CD4-positive, alpha-beta T cell treated with Interleukin-15 for 4 hours (primary cell): ENCODE measurements at regions not wholly inside any gene's neighbourhood (a gene's known extent, or its start where the extent isn't known, plus 50 kb on each side); places are given as distances from the start of the nearest gene placed in this dataset.
A peak's percentile ranks its signal among the peaks of the same experiment; 100 is the strongest.

Experiments used
- DNase-seq: peaks from one replicate; pipeline ENCODE4 v3.0.0-alpha.2; 2020; ENCODE audit warnings: low spot score

DNA sequence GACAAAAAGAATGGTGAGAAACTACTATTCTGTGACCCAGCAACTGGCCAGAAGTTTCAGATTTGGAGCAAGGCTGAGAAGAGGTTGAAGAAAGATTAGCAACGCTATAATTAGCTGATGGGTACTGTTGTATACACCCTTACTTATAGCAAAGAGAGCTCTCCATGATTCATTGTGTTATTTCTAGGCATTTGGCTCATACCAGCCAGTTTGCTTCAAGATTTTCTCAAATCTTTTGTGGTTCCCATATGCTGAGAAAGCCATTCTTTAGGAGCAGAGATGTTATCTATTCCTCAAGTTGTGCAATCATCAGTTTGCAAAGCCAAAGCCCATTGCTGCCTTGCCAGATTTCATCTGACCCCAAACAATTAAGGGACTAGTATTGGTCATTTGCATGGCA is 179.4 kb downstream of the ETS1 start:
- DNase-seq, result no peak

DNA sequence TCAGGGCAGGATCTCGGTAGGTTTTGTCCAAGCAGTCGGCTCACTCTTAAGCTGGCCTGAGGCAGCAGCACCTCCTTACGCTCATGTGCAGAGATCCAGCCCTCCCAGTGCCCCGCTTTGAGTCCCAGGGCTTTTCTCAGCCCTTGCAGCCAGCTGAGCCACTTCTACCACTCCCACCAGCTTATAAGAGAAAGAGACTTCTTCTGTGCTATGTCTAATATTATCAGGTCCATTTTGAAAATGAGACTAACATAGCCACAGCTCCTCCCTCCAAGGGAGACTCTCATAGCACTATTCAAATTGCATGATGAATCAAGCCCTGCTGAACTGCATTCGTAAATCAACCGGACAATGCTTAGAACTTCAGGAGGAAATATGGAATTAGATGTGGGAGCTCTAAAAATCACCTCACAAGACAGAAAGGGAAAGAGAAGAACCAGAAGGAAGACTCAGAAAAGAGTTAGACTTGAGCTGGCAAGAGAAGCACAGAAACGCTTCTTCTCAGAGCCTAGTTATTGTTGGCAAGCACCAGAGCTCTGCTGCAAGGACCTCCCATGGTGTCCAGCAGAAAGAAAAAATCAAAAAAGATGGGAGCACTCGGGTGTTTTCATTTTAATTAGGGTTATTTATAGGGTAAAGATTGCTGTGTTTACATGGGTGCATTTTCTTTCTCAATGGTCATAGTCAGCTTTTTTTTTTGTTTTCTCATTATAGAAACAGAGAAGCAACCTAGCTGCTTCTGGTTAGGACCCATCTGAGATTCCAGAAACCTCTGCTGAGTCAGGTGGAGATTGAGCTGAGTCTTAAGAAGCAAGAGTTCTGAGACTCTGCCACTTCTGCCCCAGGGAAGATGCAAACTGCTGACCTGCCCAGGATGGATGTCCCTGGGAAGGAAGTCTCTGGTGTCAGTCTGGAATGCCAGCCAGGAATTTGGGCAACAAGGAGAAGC is 181.4 kb downstream of the ETS1 start:
- no peak for DNase-seq

DNA sequence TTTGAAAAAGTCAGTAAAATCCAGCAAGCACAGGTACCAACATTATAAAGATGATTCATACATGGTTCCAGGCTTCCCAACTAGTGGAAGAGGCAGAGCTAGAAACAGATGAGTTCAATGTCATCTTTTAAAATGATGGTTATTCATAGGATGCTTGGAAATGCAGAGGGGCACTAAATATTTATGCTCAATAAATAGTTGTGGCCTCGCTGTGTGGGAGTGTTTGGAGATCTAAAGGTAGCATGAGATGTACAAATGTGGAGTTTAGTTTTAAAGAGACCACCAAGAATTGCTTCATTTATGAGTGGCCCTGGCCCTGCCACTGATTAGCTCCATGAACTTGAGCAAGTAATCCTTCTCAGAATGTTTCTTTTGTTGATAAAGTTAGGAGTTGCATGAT is 182.2 kb downstream of the ETS1 start:
- no peak for DNase-seq

DNA sequence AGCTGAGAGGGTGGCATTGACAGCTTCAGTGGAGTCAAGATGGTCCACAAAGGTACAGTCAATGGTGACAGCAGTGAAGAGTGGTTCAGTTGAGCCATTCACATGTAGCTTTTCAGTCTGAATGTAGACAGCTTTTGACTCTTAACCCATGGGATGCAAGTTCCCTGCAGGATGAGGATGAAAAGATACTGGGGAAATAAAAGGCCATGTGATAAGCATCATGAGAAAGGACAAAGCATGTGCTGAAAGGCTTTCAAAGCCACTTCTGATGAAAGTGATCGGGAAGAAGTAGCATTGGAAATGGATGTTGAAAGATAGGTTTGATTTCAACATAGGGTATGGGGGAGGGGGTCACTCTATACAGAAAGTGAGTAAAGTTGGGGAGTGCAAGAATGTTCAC is 182.9 kb downstream of the ETS1 start:
- DNase-seq, result no peak

DNA sequence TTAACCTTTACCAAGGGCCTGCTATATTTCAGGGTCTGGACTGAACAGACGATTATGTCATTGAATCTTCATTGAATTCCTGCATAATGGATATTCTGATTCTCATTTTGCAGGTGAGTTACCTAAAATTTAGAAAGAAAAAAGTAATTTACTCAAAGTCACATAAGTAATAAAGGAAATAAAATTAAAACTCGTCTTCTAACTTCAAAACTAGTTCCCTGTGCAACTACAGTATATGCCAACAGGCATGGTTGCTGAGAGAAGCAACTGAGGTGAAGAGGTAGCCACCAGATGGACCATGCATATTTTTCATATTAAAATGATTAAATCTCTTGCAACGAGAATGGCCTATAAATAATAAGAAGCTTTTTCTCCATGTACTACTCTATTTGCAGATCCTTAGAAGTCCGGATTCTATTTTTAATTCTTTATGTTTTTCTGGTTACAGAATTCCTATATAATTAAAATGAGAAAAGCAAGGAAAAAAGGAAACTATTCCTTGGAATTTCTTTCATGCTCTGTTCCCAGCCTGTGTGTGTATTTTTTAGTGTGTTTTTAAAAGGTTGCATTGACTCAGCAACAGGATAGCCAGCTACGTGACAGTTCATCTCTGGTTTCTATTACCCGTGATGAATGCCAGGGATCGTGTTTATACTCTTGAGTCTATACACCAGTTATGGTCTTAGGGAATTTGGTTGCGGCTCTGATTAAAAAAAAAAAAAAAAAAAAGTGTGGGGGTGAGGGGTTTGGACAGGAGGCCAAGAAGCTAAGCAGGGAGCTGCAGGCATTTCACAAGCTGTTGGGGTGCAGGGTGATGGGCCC is 186.8 kb downstream of the ETS1 start:
- DNase-seq, result no peak

DNA sequence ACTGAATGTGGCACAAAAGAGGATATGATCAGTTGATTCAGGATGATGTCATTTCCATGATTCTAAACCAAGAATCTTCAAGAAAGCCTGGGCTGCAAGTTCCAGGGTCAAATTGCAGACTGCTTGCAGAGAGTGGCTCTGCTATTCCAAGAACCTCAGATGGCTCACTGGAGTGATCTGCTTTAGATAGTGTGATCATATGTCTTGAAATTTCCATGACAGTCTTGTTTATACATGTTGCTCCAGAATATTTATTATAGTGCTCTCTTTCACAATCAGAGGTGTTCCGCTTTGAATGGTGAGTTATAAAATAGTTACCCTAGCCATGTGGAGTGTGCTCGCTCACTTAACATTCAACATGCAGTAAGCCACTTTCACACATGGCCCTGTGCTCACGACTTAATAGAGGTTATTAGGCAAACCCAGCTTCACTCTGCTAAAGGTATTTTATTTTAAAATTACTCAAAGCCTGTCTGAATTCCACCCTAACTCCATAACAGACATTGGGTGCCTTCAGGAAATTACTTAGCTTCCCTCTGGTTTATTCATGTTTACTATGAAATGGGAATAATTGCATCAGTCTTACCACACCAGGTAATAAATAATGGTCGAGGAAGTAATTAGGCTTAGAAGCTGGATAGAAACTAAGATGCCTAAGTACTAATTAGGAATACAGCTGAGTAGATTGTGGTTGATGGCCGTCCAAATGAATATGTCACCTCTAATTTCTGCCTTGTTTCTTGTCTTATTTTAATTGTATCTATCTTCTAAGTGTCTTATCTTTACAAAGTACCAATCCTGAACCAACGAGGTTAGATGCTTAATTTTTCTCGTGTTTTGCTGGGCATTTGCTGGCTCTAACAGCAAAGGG is 187.9 kb downstream of the ETS1 start:
- no peak for DNase-seq

DNA sequence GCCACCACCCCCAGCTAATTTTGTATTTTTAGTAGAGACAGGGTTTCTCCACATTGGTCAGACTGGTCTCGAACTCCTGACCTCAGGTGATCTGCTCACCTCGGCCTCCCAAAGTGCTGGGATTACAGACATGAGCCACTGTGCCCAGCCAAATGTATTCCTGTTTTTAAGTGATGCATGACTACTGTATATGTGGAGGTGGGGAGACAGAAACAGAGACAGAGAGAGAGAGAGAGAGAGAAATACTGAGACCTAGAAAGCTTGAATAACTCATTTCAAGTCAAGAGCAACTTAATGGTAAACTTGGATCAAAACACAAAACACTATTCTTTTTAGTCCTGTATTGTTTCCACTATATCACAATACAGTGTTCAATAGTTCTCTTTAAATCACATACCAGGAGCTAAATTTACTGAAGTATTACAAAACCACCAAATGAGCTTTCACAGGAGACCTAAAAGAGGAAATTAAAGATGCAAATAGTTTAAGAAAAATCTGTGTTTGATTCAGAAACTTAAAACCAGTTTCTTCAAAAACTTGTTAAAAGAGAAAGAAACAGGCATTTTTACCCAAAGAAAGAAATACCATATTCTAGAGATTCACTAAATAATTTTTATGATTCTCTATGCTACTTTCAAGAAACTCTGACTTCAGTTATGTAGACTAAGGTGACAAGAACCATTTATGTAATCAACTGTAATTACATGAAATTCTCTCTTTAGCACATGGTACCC is 188.7 kb downstream of the ETS1 start:
- DNase-seq, result no peak

DNA sequence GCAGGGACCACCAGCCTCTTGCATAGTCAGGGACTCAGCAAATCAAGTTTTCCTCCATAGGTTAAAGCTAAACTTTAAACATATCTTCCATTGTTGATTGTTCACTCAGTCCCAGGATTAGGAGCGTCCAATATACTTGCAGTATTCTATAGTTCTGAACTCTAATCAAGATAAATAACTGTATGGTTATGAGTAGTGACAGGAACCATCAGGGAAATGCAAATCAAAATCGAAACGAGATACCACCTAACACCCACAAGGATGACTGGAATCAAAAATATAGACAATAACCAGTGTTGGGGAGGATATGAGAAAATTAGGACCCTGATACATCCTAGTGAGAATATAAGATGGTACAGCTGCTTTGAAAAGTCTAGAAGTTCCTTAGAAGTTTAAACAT is 190.0 kb downstream of the ETS1 start:
- no peak for DNase-seq

DNA sequence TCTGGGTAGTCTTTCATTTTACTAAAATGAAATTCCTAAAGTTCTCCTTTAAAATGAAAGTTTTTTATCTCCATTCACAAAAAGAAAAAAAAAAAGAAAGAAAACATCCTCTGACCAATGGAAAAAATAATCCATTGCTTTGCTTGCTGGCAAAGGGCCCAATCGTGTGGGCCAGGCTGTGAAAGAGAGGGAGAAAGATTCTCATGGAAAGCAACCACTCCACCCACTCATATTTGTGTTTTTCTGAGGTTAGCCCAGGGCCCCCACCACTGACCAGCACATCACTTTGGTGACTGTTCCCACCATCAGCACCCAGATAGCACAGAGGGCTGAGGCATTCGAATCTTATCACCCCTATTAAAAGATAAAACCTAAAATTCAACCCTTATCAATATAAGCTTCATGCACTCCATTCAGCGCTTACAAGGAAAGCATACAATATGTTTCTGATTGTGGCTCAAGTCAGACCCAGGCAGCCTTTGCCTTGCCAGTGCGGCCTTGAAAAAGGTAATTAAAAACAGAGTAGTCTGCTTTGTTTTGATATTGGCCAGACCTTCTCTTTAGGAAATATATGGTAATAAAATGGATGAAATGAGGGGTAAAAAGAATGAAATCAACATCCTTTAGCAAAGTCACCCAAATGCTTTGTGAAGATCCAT is 192.8 kb downstream of the ETS1 start:
- no peak for DNase-seq

DNA sequence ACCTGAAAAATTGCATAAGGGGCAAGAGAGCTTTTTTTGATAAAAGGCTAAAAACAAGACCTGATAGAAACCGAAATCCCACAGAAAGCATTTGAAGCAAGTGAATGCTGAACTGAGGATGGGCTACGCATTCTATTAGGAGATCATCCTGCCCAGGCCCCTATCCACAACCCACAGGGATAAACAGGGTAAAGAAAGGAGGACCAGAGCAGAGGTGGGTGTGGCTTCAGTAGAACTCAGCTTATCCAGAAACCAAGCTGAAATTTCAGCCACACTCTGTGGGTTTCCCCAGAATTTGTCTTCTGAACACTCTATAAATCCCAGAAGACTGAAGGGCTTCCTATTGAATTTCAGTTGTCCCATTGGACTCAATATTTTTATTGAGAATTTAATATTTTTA is 195.1 kb downstream of the ETS1 start:
- DNase-seq, result no peak

DNA sequence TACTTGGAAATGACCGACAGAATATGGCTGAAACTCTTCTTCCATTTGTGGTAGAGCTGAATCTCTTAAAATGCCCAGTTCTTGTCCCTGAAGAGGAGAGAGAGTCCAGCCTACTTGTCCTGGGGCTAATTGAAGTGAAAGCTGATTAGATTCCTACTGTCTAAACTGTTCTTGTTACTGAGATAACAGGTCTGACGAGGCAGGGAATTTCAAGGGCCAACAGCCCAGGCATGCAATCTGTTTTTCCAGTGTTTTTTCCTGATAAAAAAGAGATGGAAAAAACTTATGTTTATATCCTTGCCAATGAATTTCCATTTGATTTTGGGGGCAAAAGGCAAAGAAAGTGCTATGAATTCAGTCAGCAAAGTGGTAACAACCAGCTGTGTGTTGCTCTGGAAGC is 195.5 kb downstream of the ETS1 start:
- no peak for DNase-seq

DNA sequence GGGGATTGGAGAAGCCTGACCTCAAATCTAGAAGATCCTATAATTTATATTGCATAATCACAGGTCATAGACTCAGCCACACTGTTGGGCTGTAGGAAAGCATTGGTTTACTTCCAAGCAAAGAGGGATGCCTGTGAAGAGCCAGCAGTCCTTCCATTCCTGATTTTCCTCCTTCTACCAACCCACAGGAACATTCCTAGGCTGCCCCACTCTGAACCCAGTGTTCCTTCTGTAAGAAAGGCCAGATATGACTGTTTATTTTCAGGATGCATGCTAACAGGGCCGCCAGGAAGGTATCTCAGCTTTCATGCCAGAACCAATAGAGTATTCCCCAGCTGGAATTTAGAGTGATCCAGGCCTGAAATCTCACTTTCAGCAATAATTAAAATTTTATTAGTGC is 197.1 kb downstream of the ETS1 start:
- no peak for DNase-seq

DNA sequence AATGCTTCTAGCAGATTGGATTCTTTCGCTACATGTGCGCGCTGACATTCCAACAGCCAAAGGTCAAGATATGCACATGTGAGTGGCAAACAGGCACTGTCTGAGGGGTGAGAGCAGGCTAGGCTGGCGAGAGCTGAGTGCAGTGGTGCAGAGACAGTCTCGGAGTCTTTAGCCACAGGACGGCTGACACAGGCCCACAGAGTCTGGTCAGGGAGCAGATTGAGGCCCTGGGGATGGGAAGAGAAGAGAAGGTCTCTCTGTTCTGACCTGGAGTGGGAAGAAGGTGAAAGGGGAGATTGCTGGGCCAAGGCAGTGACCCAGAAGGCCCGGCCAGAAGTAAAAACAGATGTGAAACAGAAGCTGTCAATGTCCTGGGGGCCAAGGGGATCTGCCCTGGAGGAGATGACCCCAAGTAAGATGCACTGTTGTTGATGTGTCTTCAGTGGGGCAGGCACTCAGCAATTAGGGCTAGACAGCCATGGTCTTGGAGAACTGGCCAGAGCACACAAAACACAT is 197.8 kb downstream of the ETS1 start:
- DNase-seq, result no peak

DNA sequence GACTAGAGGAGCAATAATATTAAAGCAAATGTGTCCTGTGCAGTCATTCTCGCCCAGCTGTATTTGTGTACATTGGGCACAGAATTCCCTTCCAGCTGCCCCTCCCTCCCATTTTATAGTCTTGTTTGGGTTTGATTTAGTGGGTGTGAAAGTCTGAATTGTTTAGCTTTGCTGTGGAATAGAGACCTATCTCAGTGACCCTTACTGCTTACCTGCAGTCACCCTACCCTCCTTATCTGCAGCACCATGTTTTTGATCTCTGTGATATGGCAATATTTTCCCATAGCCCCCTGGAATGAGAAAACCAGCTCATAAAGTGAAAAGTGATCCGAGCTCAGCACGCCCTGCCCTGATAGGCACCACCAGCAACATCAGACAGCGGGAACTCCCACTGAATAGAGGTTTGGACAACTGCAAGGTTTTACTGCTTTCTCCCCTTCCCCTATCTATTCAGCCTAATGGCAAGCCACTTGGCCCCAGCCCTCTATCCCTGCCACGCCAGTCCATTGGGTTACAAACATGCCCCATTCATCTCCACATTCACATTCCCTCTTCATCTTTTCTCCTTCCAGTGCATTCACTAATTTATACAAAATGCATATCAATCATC is 199.0 kb downstream of the ETS1 start:
- DNase-seq, result no peak

DNA sequence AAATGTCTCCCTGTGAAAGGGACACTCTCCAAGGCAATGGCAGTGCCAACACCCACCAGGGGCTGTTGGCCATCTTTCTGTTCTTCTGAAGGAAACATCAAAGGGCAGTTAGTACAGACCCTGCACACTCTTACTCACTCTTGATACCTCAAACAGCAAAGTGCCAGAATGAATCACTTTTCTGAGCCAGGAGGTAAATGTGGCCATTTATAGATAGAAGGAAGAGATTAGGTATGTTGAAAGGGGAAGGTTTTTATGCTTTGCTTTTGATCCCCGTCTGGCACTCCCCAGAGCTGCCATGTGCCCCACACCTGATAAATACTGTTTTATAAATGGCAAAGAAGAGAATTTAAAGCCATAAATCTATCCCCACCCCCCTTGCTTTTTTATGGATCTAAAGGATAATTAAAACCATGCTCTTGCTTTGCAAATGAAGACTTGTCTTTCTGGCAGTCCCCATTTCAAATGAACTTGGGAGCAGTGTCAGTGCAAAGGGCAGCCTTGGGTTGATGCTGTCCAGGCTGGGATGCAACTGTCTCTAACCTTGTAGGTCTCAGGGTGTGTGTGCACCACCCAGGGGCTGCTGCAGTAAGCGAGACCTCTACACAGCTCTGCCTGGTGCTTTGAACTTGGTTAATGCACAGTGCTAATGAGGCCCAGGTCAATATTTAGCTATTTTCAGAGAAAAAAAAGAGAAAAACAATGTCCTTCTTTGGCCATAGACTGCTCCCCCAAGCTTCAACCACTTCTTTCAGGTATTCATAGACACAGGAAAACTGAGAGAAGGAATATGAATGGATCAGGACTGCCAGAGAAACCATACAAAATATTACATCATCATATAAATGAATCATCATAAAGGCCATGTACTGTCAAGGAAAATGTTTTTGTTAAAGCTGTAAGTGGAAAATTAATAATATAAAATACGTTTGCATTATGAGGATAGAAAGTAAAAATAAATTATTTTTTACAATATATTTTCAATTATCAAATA is 207.5 kb downstream of the ETS1 start:
- peak; percentile 74 for DNase-seq

DNA sequence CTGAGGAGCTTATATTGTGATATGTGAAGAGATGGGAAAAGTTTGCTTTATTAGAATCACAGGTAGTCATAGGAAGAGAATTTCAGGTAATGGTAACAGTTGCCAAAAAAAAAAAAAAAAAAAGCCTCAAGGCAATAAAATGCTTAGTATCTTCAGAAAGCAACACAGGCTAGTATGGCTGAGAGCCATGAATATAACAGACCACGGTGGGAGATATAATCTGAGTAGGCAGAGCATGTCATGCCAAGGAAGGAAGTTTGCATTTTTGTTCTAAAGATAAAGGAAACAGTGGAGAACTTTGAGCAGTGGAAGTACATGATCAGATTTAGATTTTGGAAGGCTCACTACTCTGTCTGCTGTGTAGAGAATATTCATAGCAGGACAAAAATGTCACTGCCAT is 211.4 kb downstream of the ETS1 start:
- DNase-seq, result no peak

DNA sequence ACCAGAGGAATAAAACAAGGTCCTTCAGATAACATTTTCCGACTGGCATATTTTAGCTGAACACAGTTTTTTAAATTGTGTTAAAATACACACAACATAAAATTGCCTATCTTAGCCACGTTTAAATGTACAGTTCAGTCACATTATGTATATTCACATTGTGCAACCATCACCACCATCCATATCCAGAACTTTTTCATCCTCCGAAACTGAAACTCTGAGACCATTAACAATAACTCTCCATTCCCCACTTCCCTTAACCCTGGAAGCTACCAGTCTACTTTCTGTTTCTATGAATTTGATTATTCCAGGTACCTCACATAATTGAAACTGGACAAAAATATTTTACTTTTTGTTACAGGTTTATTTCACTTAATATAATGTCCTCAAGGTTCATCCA is 213.3 kb downstream of the ETS1 start:
- no peak for DNase-seq

DNA sequence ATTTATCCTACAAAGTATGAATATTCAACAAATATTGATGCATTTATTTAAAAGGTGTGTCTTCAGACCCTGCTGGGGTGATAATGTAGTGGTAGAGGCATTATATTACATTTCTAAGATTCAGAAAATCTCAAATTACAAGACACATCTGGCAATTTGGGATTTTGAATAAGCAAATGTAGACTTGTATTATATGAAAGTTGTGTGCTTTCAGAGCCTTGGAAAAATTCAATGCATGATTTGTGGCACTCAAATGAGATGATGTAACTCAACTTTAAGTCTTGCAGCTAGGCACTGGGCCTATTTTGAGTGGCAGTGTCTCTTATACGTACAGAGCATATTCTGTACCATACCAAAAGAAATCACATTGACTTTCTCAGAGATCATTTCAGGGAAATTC is 214.4 kb downstream of the ETS1 start:
- DNase-seq, result no peak

DNA sequence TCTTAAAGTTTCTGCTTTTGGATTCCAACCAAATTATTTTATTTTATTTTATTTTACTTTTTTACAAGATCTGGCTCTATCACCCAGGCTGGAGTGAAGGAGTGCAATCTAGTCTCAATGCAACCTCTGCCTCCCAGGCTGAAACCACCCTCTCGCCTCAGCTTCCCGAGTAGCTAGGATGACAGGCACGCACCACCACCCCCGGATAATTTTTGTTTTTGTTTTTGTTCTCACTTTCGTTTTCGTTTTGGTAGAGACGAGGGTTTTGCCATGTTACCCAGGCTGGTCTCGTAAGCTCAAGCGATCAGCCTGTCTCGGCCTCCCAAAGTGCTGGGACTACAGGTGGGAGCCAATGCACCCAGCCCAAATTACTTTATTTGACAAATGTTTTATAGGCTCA is 219.8 kb downstream of the ETS1 start:
- peak; percentile 59 for DNase-seq
